SK-N-SH (cell line): ENCODE measurements at regions not wholly inside any gene's neighbourhood (a gene's known extent, or its start where the extent isn't known, plus 50 kb on each side); places are given as distances from the start of the nearest gene placed in this dataset.

Experiments used
- CTCF ChIA-PET: fragments of 300-600, 350-600 bp; formaldehyde crosslinking; extraction: SDS; loops from one replicate; lab custom pipeline; 2021; lab: Yijun Ruan, JAX
- POLR2A ChIA-PET: fragments of 350-600 bp; sonication (Branson Sonifier 250); formaldehyde crosslinking; extraction: SDS; loops from one replicate; lab custom pipeline; 2020; ENCODE audit warnings: antibody characterized with exemption, inconsistent platforms; lab: Yijun Ruan, JAX
- DNase-seq: peaks from one replicate; pipeline ENCODE4 v3.0.0; 2012
- H2AFZ ChIP-seq: fragments of 200-600 bp; sonication (generic); 2 replicates; pipeline ENCODE4 v1.8.1; 2016; ENCODE audit warnings: antibody characterized with exemption, mild to moderate bottlenecking, low read depth
- H3F3A ChIP-seq: fragments of 200-600 bp; sonication (generic); replicated peaks from 2 replicates; pipeline ENCODE3; 2016; ENCODE audit warnings: antibody characterized with exemption, mild to moderate bottlenecking; ENCODE audit not compliant: insufficient read depth
- H3K27ac ChIP-seq, 2 experiments: fragments of 200-500 bp in 1 of 2; fragments of 200-600 bp in 1 of 2; sonication (Bioruptor generic) in 1 of 2; sonication (generic), shearing (Covaris generic) in 1 of 2; 2 replicates each; pipeline versions ENCODE4 v1.5.1 to v1.6.1; 2014 to 2016; ENCODE audit warnings: low read depth in 2 of 2, inconsistent platforms in 1 of 2, low read length in 1 of 2, mild to moderate bottlenecking in 1 of 2, mixed read lengths in 1 of 2
- H3K27me3 ChIP-seq: fragments of 200-600 bp; sonication (generic), shearing (Covaris generic); 2 replicates; pipeline ENCODE4 v1.6.1; 2016; ENCODE audit warnings: mixed run types; ENCODE audit not compliant: insufficient read depth
- H3K36me3 ChIP-seq, 2 experiments: fragments of 200-500 bp in 1 of 2; fragments of 200-600 bp in 1 of 2; sonication (Bioruptor generic) in 1 of 2; sonication (generic) in 1 of 2; replicated peaks in 1 of 2; 2 replicates each; pipeline versions ENCODE3 to v1.5.1; 2014 to 2016; ENCODE audit warnings: low read length in 1 of 2, mild to moderate bottlenecking in 1 of 2; ENCODE audit not compliant: insufficient read depth in 2 of 2, control insufficient read depth in 1 of 2
- H3K4me1 ChIP-seq, 2 experiments: fragments of 200-500 bp in 1 of 2; fragments of 200-600 bp in 1 of 2; sonication (Bioruptor generic) in 1 of 2; sonication (generic), shearing (Covaris generic) in 1 of 2; 2 replicates each; pipeline versions ENCODE4 v1.5.1 to v1.6.1; 2014 to 2016; ENCODE audit warnings: low read depth in 1 of 2, low read length in 1 of 2, mixed run types in 1 of 2; ENCODE audit not compliant: insufficient read depth in 2 of 2, control insufficient read depth in 1 of 2
- H3K4me2 ChIP-seq: fragments of 200-600 bp; sonication (generic), shearing (Covaris generic); 2 replicates; pipeline ENCODE4 v1.6.1; 2017; ENCODE audit warnings: mixed run types
- H3K4me3 ChIP-seq, 2 experiments: fragments of 200-500 bp in 1 of 2; fragments of 200-600 bp in 1 of 2; sonication (Bioruptor generic) in 1 of 2; sonication (generic), shearing (Covaris generic) in 1 of 2; 2 replicates each; pipeline versions ENCODE4 v1.5.1 to v1.8.1; 2014 to 2016; ENCODE audit warnings: low read depth in 2 of 2, inconsistent platforms in 1 of 2, low read length in 1 of 2, mild to moderate bottlenecking in 1 of 2, mixed read lengths in 1 of 2, moderate library complexity in 1 of 2
- H3K79me2 ChIP-seq: fragments of 200-600 bp; sonication (generic); 2 replicates; pipeline ENCODE4 v1.8.1; 2017; ENCODE audit warnings: mild to moderate bottlenecking; ENCODE audit not compliant: insufficient read depth
- H3K9ac ChIP-seq: fragments of 200-600 bp; sonication (generic); 2 replicates; pipeline ENCODE4 v1.6.1; 2017; ENCODE audit warnings: mixed run types
- H3K9me2 ChIP-seq: fragments of 200-600 bp; sonication (generic); 2 replicates; pipeline ENCODE4 v1.6.1; 2017; ENCODE audit warnings: mixed run types
- H3K9me3 ChIP-seq: fragments of 200-600 bp; sonication (generic); 2 replicates; pipeline ENCODE4 v1.6.1; 2017; ENCODE audit warnings: mixed run types, mild to moderate bottlenecking, moderate library complexity
- H4K20me1 ChIP-seq: fragments of 200-600 bp; sonication (generic); 2 replicates; pipeline ENCODE4 v1.6.1; 2017; ENCODE audit warnings: mild to moderate bottlenecking, mixed run types; ENCODE audit not compliant: insufficient read depth
- CHD2 ChIP-seq: fragments of 150-350 bp; IDR thresholded peaks from 2 replicates; pipeline ENCODE4 v1.6.1; 2018; ENCODE audit warnings: low read length; ENCODE audit not compliant: partially characterized antibody
- EP300 ChIP-seq, 2 experiments: IDR thresholded peaks; 2 replicates each; pipeline versions ENCODE4 v1.4.0 to v1.6.1; 2012; ENCODE audit warnings: borderline replicate concordance in 1 of 2, low read depth in 1 of 2, low read length in 1 of 2
- MEF2A ChIP-seq: IDR thresholded peaks from 2 replicates; pipeline ENCODE4 v1.4.0; 2012; ENCODE audit warnings: low read depth, borderline replicate concordance
- MXI1 ChIP-seq: IDR thresholded peaks from 2 replicates; pipeline ENCODE4 v1.6.1; 2012; ENCODE audit warnings: mild to moderate bottlenecking, low read depth, low read length, improper control_type of control experiment
- POLR2AphosphoS5 ChIP-seq: IDR thresholded peaks from 2 replicates; pipeline ENCODE4 v1.6.1; 2012; ENCODE audit warnings: low read depth, low read length
- RXRA ChIP-seq: IDR thresholded peaks from 2 replicates; pipeline ENCODE4 v1.4.0; 2012; ENCODE audit warnings: low read depth, mild to moderate bottlenecking, borderline replicate concordance
- TCF12 ChIP-seq: IDR thresholded peaks from 2 replicates; pipeline ENCODE4 v1.4.0; 2012
- TEAD4 ChIP-seq: IDR thresholded peaks from 2 replicates; pipeline ENCODE4 v1.4.0; 2012; ENCODE audit warnings: mild to moderate bottlenecking, borderline replicate concordance; ENCODE audit not compliant: insufficient read depth
- ZBTB33 ChIP-seq: IDR thresholded peaks from 2 replicates; pipeline ENCODE4 v1.4.0; 2012; ENCODE audit warnings: low read depth, borderline replicate concordance
- WGBS: methylation state at CpG from one replicate; pipeline ENCODE4 v1.1.6; 2017; ENCODE audit warnings: low lambda C conversion rate; 5-methylcytosine and 5-hydroxymethylcytosine counted together
- TF ChIP-seq, protein P1 (sequence below): fragments of 150-350 bp; IDR thresholded peaks from 2 replicates; pipeline ENCODE4 v1.6.1; 2016; ENCODE audit warnings: mild to moderate bottlenecking, low read depth, low read length
- TF ChIP-seq, protein P2 (sequence below): IDR thresholded peaks from 2 replicates; pipeline ENCODE4 v1.6.1; 2012; ENCODE audit warnings: mild to moderate bottlenecking, low read depth, low read length, moderate library complexity
- TF ChIP-seq, protein P3 (sequence below): IDR thresholded peaks from 2 replicates; pipeline ENCODE4 v1.4.0; 2012; ENCODE audit warnings: low read depth, borderline replicate concordance

- TF ChIP-seq, protein P1, sequence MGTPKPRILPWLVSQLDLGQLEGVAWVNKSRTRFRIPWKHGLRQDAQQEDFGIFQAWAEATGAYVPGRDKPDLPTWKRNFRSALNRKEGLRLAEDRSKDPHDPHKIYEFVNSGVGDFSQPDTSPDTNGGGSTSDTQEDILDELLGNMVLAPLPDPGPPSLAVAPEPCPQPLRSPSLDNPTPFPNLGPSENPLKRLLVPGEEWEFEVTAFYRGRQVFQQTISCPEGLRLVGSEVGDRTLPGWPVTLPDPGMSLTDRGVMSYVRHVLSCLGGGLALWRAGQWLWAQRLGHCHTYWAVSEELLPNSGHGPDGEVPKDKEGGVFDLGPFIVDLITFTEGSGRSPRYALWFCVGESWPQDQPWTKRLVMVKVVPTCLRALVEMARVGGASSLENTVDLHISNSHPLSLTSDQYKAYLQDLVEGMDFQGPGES, result no peak
- TF ChIP-seq TEAD4, result peak; percentile 53; the same call in 1 of the 2 replicates
- TF ChIP-seq MEF2A, result no peak
- 0 out of 2 replicates have a peak, but pooled peaks have one; percentile 7 for TF ChIP-seq RXRA
- TF ChIP-seq, protein P2, sequence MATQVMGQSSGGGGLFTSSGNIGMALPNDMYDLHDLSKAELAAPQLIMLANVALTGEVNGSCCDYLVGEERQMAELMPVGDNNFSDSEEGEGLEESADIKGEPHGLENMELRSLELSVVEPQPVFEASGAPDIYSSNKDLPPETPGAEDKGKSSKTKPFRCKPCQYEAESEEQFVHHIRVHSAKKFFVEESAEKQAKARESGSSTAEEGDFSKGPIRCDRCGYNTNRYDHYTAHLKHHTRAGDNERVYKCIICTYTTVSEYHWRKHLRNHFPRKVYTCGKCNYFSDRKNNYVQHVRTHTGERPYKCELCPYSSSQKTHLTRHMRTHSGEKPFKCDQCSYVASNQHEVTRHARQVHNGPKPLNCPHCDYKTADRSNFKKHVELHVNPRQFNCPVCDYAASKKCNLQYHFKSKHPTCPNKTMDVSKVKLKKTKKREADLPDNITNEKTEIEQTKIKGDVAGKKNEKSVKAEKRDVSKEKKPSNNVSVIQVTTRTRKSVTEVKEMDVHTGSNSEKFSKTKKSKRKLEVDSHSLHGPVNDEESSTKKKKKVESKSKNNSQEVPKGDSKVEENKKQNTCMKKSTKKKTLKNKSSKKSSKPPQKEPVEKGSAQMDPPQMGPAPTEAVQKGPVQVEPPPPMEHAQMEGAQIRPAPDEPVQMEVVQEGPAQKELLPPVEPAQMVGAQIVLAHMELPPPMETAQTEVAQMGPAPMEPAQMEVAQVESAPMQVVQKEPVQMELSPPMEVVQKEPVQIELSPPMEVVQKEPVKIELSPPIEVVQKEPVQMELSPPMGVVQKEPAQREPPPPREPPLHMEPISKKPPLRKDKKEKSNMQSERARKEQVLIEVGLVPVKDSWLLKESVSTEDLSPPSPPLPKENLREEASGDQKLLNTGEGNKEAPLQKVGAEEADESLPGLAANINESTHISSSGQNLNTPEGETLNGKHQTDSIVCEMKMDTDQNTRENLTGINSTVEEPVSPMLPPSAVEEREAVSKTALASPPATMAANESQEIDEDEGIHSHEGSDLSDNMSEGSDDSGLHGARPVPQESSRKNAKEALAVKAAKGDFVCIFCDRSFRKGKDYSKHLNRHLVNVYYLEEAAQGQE, result no peak
- TF ChIP-seq TCF12, result peak; percentile 71
- no peak for TF ChIP-seq CHD2
Measured at GRCh38 chr12:89947437-89948270, 239.0 kb upstream of the ATP2B1 start (continued).

DNA sequence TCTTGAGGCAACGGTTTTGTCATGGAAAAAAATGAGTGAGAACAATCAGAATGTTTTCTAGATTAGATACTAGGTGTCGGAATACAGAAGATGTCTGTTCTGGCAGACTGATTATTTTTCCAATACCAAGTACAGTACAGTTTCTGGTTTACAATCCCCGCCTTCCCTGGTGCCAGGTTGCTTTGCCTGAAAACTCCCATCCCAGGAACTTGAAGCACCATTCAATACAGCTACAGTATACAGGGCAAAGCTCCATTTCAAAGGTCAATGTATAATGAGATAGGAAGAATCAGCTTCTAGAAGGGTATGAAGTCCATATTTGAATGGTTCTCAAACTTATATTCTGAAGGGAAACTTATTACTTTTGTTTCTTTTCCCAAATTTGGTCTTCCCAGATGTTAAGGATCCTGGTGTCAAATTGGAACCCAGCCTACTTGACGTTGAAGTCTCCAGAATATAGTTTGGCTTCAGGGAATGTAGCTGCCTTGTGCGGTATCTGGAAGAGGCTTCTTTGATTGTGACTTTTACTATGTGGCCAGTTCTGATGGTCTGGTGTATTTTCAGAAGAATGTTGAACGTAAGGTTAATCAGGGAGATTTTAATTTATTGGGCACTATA is 238.0 kb upstream of the ATP2B1 start:
- H3K27ac ChIP-seq, result peak overlapping the region; percentile 88 to 92; a peak in 3 of 4 replicates
- POLR2A ChIA-PET, result no interaction called here
- CTCF ChIA-PET, result interaction anchor here (0.6 to 2.1 kb wide), 2 partner anchors 403 to 1409 kb away, joined by 3 to 4 read pairs; no protein-coding TSS in a partner anchor

More for the DNA sequence above, 238.0 kb upstream of the ATP2B1 start:
- H3K79me2 ChIP-seq, result no peaks in the 10 kb centered on the region
- H3F3A ChIP-seq, result peaks cover 16% of the 10 kb centered on the region
- no peak overlapping the region for H3K4me2 ChIP-seq
- H3K4me3 ChIP-seq, result no peak overlapping the region
- no peak overlapping the region for H2AFZ ChIP-seq
- H3K9me2 ChIP-seq, result no peaks in the 10 kb centered on the region
- no peak for DNase-seq
- H4K20me1 ChIP-seq, result no peaks in the 10 kb centered on the region
- WGBS, result 86% methylated on average over 6 of the region's 6 CpGs
- TF ChIP-seq, protein P3, sequence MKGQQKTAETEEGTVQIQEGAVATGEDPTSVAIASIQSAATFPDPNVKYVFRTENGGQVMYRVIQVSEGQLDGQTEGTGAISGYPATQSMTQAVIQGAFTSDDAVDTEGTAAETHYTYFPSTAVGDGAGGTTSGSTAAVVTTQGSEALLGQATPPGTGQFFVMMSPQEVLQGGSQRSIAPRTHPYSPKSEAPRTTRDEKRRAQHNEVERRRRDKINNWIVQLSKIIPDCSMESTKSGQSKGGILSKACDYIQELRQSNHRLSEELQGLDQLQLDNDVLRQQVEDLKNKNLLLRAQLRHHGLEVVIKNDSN, result no peak
- TF ChIP-seq RXRA (no peak), EP300 (IDR thresholded peaks at IDR 0.05; ENCODE audit: borderline replicate concordance in 1 of 2, low read depth in 1 of 2, low read length in 1 of 2) (no peak), POLR2AphosphoS5 (no peak), MXI1 (no peak), ZBTB33 (no peak), MEF2A (no peak)
- TF ChIP-seq, all 33 proteins: peak for 0
- Histone ChIP-seq H3K4me1 (peaks cover 2 to 30% of the 10 kb centered on the region in 2 experiments; a peak in 3 of 4 replicates), H3K27me3 (no peaks in the 10 kb centered on the region), H3K9ac (no peak overlapping the region), H3K36me3 (no peaks in the 10 kb centered on the region), H3K9me3 (no peaks in the 10 kb centered on the region)
